RPMI7951 (cell line): ENCODE measurements at regions not wholly inside any gene's neighbourhood (a gene's known extent, or its start where the extent isn't known, plus 50 kb on each side); places are given as distances from the start of the nearest gene placed in this dataset.

Source experiments
- DNase-seq: peaks from one replicate; pipeline ENCODE4 v3.0.0-alpha.2; 2012; ENCODE audit warnings: low read depth

GRCh38 chr11:110928391-110928790, 216.2 kb upstream of the ARHGAP20 start:
- no peak for DNase-seq

- DNase-seq: no peak
Observed at GRCh38 chr11:110921742-110922521, 209.7 kb upstream of the ARHGAP20 start.

GRCh38 chr11:110919241-110919922, 207.1 kb upstream of the ARHGAP20 start:
- DNase-seq: no peak

- no peak for DNase-seq
Observed at GRCh38 chr11:110918351-110918750, 206.1 kb upstream of the ARHGAP20 start.

GRCh38 chr11:110912437-110912836, 200.2 kb upstream of the ARHGAP20 start:
- DNase-seq: no peak

GRCh38 chr11:110910384-110910783, 198.1 kb upstream of the ARHGAP20 start:
- DNase-seq: no peak

GRCh38 chr11:110909336-110909735, 197.1 kb upstream of the ARHGAP20 start:
- DNase-seq: no peak

- DNase-seq: peak; percentile 61
Observed at GRCh38 chr11:110908401-110909105, 196.3 kb upstream of the ARHGAP20 start.

- DNase-seq: peak; percentile 80
Observed at GRCh38 chr11:110907629-110908028, 195.4 kb upstream of the ARHGAP20 start.

- peak; percentile 29 for DNase-seq
Observed at GRCh38 chr11:110903830-110904229, 191.6 kb upstream of the ARHGAP20 start.

- DNase-seq: no peak
Observed at GRCh38 chr11:110903378-110903777, 191.1 kb upstream of the ARHGAP20 start.

GRCh38 chr11:110901441-110901840, 189.2 kb upstream of the ARHGAP20 start:
- no peak for DNase-seq

- no peak for DNase-seq
Observed at GRCh38 chr11:110900426-110900825, 188.2 kb upstream of the ARHGAP20 start.

- peak; percentile 73 for DNase-seq
Observed at GRCh38 chr11:110897035-110897434, 184.8 kb upstream of the ARHGAP20 start.

GRCh38 chr11:110896358-110896757, 184.1 kb upstream of the ARHGAP20 start:
- peak; percentile 74 for DNase-seq

- DNase-seq: peak; percentile 63
Observed at GRCh38 chr11:110894224-110894623, 182.0 kb upstream of the ARHGAP20 start.

GRCh38 chr11:110892741-110893285, 180.6 kb upstream of the ARHGAP20 start:
- DNase-seq: no peak

- no peak for DNase-seq
Observed at GRCh38 chr11:110891411-110891810, 179.2 kb upstream of the ARHGAP20 start.

GRCh38 chr11:110890995-110891394, 178.8 kb upstream of the ARHGAP20 start:
- DNase-seq: no peak

- DNase-seq: no peak
Observed at GRCh38 chr11:110886288-110886970, 174.2 kb upstream of the ARHGAP20 start.

- peak; percentile 21 for DNase-seq
Observed at GRCh38 chr11:110883256-110883655, 171.0 kb upstream of the ARHGAP20 start.

GRCh38 chr11:110878513-110878912, 166.3 kb upstream of the ARHGAP20 start:
- peak; percentile 3 for DNase-seq
